Osteoblast (primary cell): ENCODE measurements at regions not wholly inside any gene's neighbourhood (a gene's known extent, or its start where the extent isn't known, plus 50 kb on each side); places are given as distances from the start of the nearest gene placed in this dataset.

ENCODE experiments used
- DNase-seq: peaks from one replicate; pipeline ENCODE4 v3.0.0; 2011; ENCODE audit warnings: low spot score, mixed read lengths; ENCODE audit not compliant: insufficient read length; ENCODE audit errors: missing footprints
- H2AFZ ChIP-seq: 2 replicates; pipeline ENCODE4 v1.6.0; 2011; ENCODE audit warnings: mild to moderate bottlenecking, low read length
- H3K27ac ChIP-seq: 2 replicates; pipeline ENCODE4 v1.5.1; 2011; ENCODE audit warnings: mild to moderate bottlenecking, low read depth, low read length, moderate library complexity
- H3K27me3 ChIP-seq: 2 replicates; pipeline ENCODE4 v1.6.0; 2012; ENCODE audit warnings: mild to moderate bottlenecking, control low read depth, inconsistent platforms, low read length, moderate library complexity; ENCODE audit not compliant: insufficient read depth
- H3K36me3 ChIP-seq: 2 replicates; pipeline ENCODE4 v1.5.1; 2011; ENCODE audit warnings: mild to moderate bottlenecking, low read length, control low read depth, moderate library complexity; ENCODE audit not compliant: insufficient read depth
- H3K4me1 ChIP-seq: 2 replicates; pipeline ENCODE4 v1.5.1; 2011; ENCODE audit warnings: mild to moderate bottlenecking, low read length, control low read depth, moderate library complexity; ENCODE audit not compliant: insufficient read depth
- H3K4me2 ChIP-seq: 2 replicates; pipeline ENCODE4 v1.6.0; 2011; ENCODE audit warnings: mild to moderate bottlenecking, low read length; ENCODE audit not compliant: insufficient read depth
- H3K4me3 ChIP-seq: fragments of 200-600 bp; sonication (generic); 3 replicates; pipeline ENCODE4 v1.5.1; 2012; ENCODE audit warnings: mild to moderate bottlenecking, low read length, inconsistent platforms; ENCODE audit not compliant: insufficient read depth
- H3K79me2 ChIP-seq: 2 replicates; pipeline ENCODE4 v1.6.0; 2012; ENCODE audit warnings: mild to moderate bottlenecking, low read length, control low read depth, inconsistent platforms; ENCODE audit not compliant: insufficient read depth
- H3K9me3 ChIP-seq: 2 replicates; pipeline ENCODE4 v1.5.1; 2011; ENCODE audit warnings: low read depth, low read length, control low read depth
- H4K20me1 ChIP-seq: 2 replicates; pipeline ENCODE4 v1.6.0; 2012; ENCODE audit warnings: mild to moderate bottlenecking, low read length, control low read depth; ENCODE audit not compliant: insufficient read depth
- TF ChIP-seq, protein P1 (sequence below): IDR thresholded peaks from 2 replicates; pipeline ENCODE4 v1.5.1; 2011; ENCODE audit warnings: mild to moderate bottlenecking, low read depth, low read length, moderate library complexity; ENCODE audit errors: extremely low read depth

DNA sequence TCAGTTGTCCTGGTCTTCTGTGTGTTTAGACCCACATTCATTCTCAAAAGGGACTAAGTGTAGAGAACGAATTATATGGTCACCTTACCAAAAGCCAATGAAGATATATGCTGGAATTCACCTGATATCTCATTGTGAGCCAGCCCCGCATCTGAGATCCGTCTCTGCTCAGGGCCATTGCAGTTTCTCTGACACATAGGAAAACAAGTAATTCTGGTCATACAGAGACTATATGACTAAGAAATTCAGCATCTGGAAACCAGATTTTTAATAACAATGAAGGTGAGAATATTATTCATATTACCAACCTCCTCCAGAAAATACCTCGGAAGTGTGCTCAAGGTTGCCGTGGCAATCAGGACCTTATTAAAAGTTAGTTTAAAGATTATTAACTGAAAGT is 278.6 kb upstream of the EDNRB start:
- Histone ChIP-seq H3K27ac (no peak overlapping the region), H2AFZ (no peak overlapping the region), H3K9me3 (no peaks in the 10 kb centered on the region), H4K20me1 (no peaks in the 10 kb centered on the region), H3K4me3 (no peak overlapping the region), H3K79me2 (no peaks in the 10 kb centered on the region), H3K4me2 (no peak overlapping the region), H3K36me3 (no peaks in the 10 kb centered on the region), H3K4me1 (peaks cover 12% of the 10 kb centered on the region), H3K27me3 (no peaks in the 10 kb centered on the region)
- TF ChIP-seq, protein P1, sequence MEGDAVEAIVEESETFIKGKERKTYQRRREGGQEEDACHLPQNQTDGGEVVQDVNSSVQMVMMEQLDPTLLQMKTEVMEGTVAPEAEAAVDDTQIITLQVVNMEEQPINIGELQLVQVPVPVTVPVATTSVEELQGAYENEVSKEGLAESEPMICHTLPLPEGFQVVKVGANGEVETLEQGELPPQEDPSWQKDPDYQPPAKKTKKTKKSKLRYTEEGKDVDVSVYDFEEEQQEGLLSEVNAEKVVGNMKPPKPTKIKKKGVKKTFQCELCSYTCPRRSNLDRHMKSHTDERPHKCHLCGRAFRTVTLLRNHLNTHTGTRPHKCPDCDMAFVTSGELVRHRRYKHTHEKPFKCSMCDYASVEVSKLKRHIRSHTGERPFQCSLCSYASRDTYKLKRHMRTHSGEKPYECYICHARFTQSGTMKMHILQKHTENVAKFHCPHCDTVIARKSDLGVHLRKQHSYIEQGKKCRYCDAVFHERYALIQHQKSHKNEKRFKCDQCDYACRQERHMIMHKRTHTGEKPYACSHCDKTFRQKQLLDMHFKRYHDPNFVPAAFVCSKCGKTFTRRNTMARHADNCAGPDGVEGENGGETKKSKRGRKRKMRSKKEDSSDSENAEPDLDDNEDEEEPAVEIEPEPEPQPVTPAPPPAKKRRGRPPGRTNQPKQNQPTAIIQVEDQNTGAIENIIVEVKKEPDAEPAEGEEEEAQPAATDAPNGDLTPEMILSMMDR: no peak
- no peak for DNase-seq

DNA sequence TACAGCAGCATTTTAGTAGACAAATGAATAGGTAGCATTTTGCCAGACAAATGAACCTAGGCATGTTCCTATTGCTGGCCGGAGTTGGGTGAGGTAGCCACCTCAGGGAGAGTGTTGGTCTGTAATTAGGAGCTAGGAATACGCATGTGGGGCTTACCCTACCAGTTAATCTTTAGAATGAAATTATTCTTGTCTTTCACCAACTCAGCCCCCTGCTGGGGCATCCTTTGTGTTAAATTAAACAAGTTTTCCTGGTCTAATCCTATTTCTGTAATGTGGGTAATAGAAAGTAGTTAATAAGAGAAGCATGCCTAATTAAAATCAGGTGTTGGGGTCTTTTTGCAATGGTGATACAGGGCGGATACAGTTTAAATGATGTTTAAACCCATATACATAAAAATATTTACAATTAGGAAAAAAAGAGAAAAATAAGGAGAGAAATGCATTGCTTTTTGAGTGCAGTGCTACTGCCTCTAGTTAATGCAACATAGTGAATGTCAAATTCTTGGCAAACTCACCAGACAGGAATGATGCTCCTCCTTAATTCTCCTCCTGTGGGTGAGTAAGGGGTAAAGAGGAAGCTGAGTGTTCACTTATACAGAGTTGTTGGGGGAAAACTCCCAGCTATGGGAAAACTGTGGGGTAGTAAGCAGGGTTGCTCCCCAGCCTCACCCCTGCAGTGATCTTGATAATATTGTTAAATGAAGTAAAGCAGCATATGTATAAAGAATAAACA is 276.4 kb upstream of the EDNRB start:
- H3K79me2 ChIP-seq: no peaks in the 10 kb centered on the region
- TF ChIP-seq, protein P1: no peak
- no peaks in the 10 kb centered on the region for H3K27me3 ChIP-seq
- no peaks in the 10 kb centered on the region for H3K36me3 ChIP-seq
- H4K20me1 ChIP-seq: no peaks in the 10 kb centered on the region
- no peaks in the 10 kb centered on the region for H3K9me3 ChIP-seq
- H3K4me1 ChIP-seq: peaks cover 12% of the 10 kb centered on the region
- H3K27ac ChIP-seq: no peak overlapping the region
- peak overlapping the region; percentile 15 for H3K4me2 ChIP-seq
- H2AFZ ChIP-seq: no peak overlapping the region
- no peak for DNase-seq
- no peak overlapping the region for H3K4me3 ChIP-seq

DNA sequence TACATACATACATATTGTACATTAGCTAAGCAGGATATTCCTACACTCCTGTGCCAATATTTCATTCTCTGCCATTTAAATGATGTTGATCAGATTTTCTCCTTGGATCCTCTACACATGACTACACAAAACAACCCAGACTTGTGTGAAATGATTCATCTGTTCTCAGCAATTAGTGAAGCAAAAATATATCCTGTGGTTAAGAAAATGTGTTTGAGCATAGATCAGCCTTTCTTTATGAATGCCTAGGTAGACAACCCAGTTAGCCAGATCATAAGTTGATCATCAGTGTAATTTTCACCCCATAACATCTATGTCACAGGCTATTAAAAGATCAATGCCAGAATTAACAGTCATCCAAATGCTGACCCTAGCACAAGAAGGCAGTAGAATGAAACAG is 275.2 kb upstream of the EDNRB start:
- H3K4me1 ChIP-seq: peaks cover 12% of the 10 kb centered on the region
- no peak overlapping the region for H3K4me2 ChIP-seq
- no peaks in the 10 kb centered on the region for H4K20me1 ChIP-seq
- no peak overlapping the region for H2AFZ ChIP-seq
- H3K4me3 ChIP-seq: no peak overlapping the region
- no peaks in the 10 kb centered on the region for H3K36me3 ChIP-seq
- DNase-seq: no peak
- no peaks in the 10 kb centered on the region for H3K27me3 ChIP-seq
- no peaks in the 10 kb centered on the region for H3K79me2 ChIP-seq
- H3K9me3 ChIP-seq: no peaks in the 10 kb centered on the region
- no peak overlapping the region for H3K27ac ChIP-seq
- TF ChIP-seq, protein P1: no peak

DNA sequence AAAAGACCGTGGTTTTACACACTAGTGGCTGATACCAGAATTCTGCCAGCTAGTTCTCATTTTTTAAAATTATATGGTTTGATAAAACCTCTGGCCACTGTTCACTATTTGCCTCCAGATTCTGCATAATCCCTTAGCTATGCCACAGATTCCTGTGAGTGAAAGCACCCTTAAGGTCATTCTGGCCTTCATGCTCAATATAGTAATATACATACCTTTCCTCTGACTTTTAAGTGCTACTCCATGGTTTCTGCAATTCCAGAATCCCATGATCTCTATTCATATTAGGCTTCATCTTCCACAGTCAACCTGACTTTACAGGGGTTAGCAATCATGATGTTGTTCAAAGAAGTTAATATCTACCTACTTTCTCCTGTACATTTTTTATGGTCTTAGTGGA is 274.1 kb upstream of the EDNRB start:
- no peak overlapping the region for H2AFZ ChIP-seq
- H3K4me1 ChIP-seq: peaks cover 12% of the 10 kb centered on the region
- H3K4me2 ChIP-seq: no peak overlapping the region
- TF ChIP-seq, protein P1: no peak
- no peaks in the 10 kb centered on the region for H3K9me3 ChIP-seq
- H3K4me3 ChIP-seq: no peak overlapping the region
- peak overlapping the region; percentile 20 for H3K27ac ChIP-seq
- no peaks in the 10 kb centered on the region for H3K36me3 ChIP-seq
- no peak for DNase-seq
- no peaks in the 10 kb centered on the region for H3K27me3 ChIP-seq
- no peaks in the 10 kb centered on the region for H3K79me2 ChIP-seq
- no peaks in the 10 kb centered on the region for H4K20me1 ChIP-seq
